ENCODE measurements at regions not wholly inside any gene's neighbourhood (a gene's known extent, or its start where the extent isn't known, plus 50 kb on each side); places are given as distances from the start of the nearest gene placed in this dataset.

DNA sequence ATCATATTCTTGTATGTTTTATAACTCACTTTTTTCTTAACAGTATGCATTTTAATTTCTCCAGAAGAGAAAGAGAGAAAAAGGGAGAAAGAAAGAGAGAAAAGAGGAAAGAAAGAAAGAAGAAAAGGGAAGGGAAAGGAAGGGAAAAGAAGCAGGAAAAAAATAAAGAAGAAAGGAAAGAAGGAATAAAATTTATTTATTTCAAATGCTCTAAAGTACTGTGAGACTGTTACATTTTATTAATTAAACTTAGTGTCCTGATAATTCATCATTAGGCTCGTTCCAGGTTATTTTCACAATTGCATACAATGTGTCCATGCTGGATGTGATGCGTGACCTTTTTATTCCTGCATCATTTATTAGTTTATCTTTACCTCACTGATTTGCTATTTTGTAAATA, 1023.4 kb upstream of the KLHL29 start:
- POLR2A ChIA-PET (ENCODE audit: unreplicated experiment) = no interaction called here
- Histone ChIP-seq H3K36me3 (ENCODE audit: control insufficient read depth, insufficient read depth, low read length) (no peaks in the 10 kb centered on the region), H3K4ac (ENCODE audit: low read depth, low read length) (no peak overlapping the region), H3K9me3 (ENCODE audit: control insufficient read depth, insufficient read depth, low read length) (no peaks in the 10 kb centered on the region; the same call in 1 of the 2 replicates), H3K9ac (ENCODE audit: low read depth, low read length) (no peak overlapping the region), H2BK5ac (ENCODE audit: low read depth, low read length, poor library complexity, severe bottlenecking) (no peak overlapping the region), H4K5ac (ENCODE audit: low read depth, low read length) (no peak overlapping the region), H2AK5ac (ENCODE audit: low read depth, low read length) (no peak overlapping the region), H3K18ac (ENCODE audit: low read depth, low read length) (no peak overlapping the region), H4K20me1 (ENCODE audit: insufficient read depth, low read length) (no peaks in the 10 kb centered on the region), H2BK120ac (ENCODE audit: low read depth, low read length) (no peak overlapping the region), H3K23ac (ENCODE audit: low read depth, low read length) (no peak overlapping the region), H4K8ac (ENCODE audit: low read depth in 2 of 2, low read length in 2 of 2) (no peak overlapping the region), H3K14ac (replicated peaks; ENCODE audit: low read depth, low read length) (no peak overlapping the region), H2BK15ac (ENCODE audit: low read depth, low read length) (no peak overlapping the region), H3K4me2 (ENCODE audit: low read depth, low read length) (no peak overlapping the region), H3K56ac (ENCODE audit: extremely low read depth, insufficient read depth, low read length) (no peak overlapping the region), H3K27ac (ENCODE audit: insufficient read depth, low read length) (no peak overlapping the region), H3K79me1 (ENCODE audit: low read depth in 1 of 2, low read length in 2 of 2) (no peaks in the 10 kb centered on the region), H3K4me1 (ENCODE audit: control insufficient read depth, insufficient read depth, low read length) (no peaks in the 10 kb centered on the region), H3K27me3 (ENCODE audit: control insufficient read depth, insufficient read depth, low read length) (no peaks in the 10 kb centered on the region), H3K9me1 (ENCODE audit: insufficient read depth, low read length) (no peaks in the 10 kb centered on the region), H3K4me3 (ENCODE audit: insufficient read depth, low read depth, low read length) (no peak overlapping the region), H2AK9ac (replicated peaks; ENCODE audit: low read depth, low read length, poor library complexity) (no peak overlapping the region), H2BK20ac (ENCODE audit: low read depth, low read length) (no peak overlapping the region), H4K91ac (ENCODE audit: insufficient read depth, low read depth, low read length) (no peak overlapping the region), H2AFZ (replicated peaks; ENCODE audit: low read length, poor library complexity) (no peak overlapping the region)
- no peak for DNase-seq
- intact Hi-C loops (cut with micrococcal nuclease) (loop anchor here (5.0 kb wide), 1 partner anchor 1006 kb away; no protein-coding TSS in a partner anchor), dilution Hi-C loops (cut with HindIII; ENCODE audit: low sequenced_read_pairs, unreplicated experiment) (no loop called here), in situ Hi-C loops (cut with MboI; ENCODE audit: low sequenced_read_pairs) (no loop called here)
- ATAC-seq (ENCODE audit: low read depth) = no peak
- WGBS, 2 experiments (ENCODE audit: extremely low coverage in 2 of 2, insufficient read length in 1 of 2) = no CpG with 5 or more reads among the region's 2 CpGs
- BruUV-seq (replicated peaks) = no TSS peak
- CTCF ChIA-PET = no interaction called here
- no peak for TF ChIP-seq POLR2A (IDR thresholded peaks at IDR 0.05; ENCODE audit: low read depth, low read length)
- no peak for TF ChIP-seq CHD1 (IDR thresholded peaks at IDR 0.05; ENCODE audit: low read depth, low read length)
- TF ChIP-seq BHLHE40 (IDR thresholded peaks at IDR 0.05; ENCODE audit: low read depth, low read length) = no peak
- no peak for TF ChIP-seq SMC3 (IDR thresholded peaks at IDR 0.05; ENCODE audit: low read depth, low read length)
- TF ChIP-seq, protein P1, sequence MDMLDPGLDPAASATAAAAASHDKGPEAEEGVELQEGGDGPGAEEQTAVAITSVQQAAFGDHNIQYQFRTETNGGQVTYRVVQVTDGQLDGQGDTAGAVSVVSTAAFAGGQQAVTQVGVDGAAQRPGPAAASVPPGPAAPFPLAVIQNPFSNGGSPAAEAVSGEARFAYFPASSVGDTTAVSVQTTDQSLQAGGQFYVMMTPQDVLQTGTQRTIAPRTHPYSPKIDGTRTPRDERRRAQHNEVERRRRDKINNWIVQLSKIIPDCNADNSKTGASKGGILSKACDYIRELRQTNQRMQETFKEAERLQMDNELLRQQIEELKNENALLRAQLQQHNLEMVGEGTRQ (IDR thresholded peaks at IDR 0.05; ENCODE audit: low read depth, low read length) = no peak
- TF ChIP-seq CEBPB (IDR thresholded peaks at IDR 0.05; ENCODE audit: low read depth, low read length) = no peak
- TF ChIP-seq, protein P2, sequence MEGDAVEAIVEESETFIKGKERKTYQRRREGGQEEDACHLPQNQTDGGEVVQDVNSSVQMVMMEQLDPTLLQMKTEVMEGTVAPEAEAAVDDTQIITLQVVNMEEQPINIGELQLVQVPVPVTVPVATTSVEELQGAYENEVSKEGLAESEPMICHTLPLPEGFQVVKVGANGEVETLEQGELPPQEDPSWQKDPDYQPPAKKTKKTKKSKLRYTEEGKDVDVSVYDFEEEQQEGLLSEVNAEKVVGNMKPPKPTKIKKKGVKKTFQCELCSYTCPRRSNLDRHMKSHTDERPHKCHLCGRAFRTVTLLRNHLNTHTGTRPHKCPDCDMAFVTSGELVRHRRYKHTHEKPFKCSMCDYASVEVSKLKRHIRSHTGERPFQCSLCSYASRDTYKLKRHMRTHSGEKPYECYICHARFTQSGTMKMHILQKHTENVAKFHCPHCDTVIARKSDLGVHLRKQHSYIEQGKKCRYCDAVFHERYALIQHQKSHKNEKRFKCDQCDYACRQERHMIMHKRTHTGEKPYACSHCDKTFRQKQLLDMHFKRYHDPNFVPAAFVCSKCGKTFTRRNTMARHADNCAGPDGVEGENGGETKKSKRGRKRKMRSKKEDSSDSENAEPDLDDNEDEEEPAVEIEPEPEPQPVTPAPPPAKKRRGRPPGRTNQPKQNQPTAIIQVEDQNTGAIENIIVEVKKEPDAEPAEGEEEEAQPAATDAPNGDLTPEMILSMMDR (conservative IDR thresholded peaks at IDR 0.05; ENCODE audit: low read depth, low read length) = no peak
- no peak for TF ChIP-seq MAFK (IDR thresholded peaks at IDR 0.05; ENCODE audit: low read depth, low read length)
- TF ChIP-seq NFE2L2 (IDR thresholded peaks at IDR 0.05; ENCODE audit: low read depth, low read length) = no peak
- TF ChIP-seq MAZ (IDR thresholded peaks at IDR 0.05; ENCODE audit: borderline replicate concordance, low read depth, low read length) = no peak
- no peak for TF ChIP-seq MXI1 (IDR thresholded peaks at IDR 0.05; ENCODE audit: borderline replicate concordance, low read depth, low read length)
- TF ChIP-seq FOS (IDR thresholded peaks at IDR 0.05; ENCODE audit: low read depth, low read length) = no peak
- TF ChIP-seq RFX5 (IDR thresholded peaks at IDR 0.05; ENCODE audit: low read depth, low read length) = no peak
- no peak for TF ChIP-seq ELK1 (IDR thresholded peaks at IDR 0.05; ENCODE audit: borderline replicate concordance, low read depth, low read length)
- TF ChIP-seq RCOR1 (IDR thresholded peaks at IDR 0.05; ENCODE audit: insufficient replicate concordance, low read length) = no peak
- no peak for TF ChIP-seq RAD21 (IDR thresholded peaks at IDR 0.05; ENCODE audit: low read length)

All from IMR-90 (cell line).